HFFc6 (cell line): ENCODE measurements at regions not wholly inside any gene's neighbourhood (a gene's known extent, or its start where the extent isn't known, plus 50 kb on each side); places are given as distances from the start of the nearest gene placed in this dataset.

Experiments used
- DNase-seq: peaks from one replicate; pipeline ENCODE4 v3.0.0-alpha.2; 2018
- H3K27ac Mint-ChIP-seq: 2 replicates; pipeline ENCODE4 v1.8.0; 2020; ENCODE audit warnings: mild to moderate bottlenecking, mixed read lengths
- H3K27me3 Mint-ChIP-seq: 2 replicates; pipeline ENCODE4 v1.8.0; 2021; ENCODE audit warnings: mild to moderate bottlenecking, moderate library complexity, mixed read lengths; ENCODE audit not compliant: insufficient read depth
- H3K36me3 Mint-ChIP-seq: 2 replicates; pipeline ENCODE4 v1.8.0; 2021; ENCODE audit warnings: low read depth, mixed read lengths
- H3K4me1 Mint-ChIP-seq: 2 replicates; pipeline ENCODE4 v1.8.0; 2020; ENCODE audit warnings: low read depth, mixed read lengths
- H3K4me3 Mint-ChIP-seq: 2 replicates; pipeline ENCODE4 v1.8.0; 2020; ENCODE audit warnings: mild to moderate bottlenecking, moderate library complexity, mixed read lengths
- H3K9me3 Mint-ChIP-seq: 2 replicates; pipeline ENCODE4 v1.8.0; 2020; ENCODE audit warnings: mild to moderate bottlenecking, mixed read lengths
- TF ChIP-seq, protein P1 (sequence below): fragments of 200-600 bp; sonication (generic); IDR thresholded peaks from 2 replicates; pipeline ENCODE4 v1.5.0; 2021; ENCODE audit warnings: antibody characterized with exemption, mild to moderate bottlenecking

DNA sequence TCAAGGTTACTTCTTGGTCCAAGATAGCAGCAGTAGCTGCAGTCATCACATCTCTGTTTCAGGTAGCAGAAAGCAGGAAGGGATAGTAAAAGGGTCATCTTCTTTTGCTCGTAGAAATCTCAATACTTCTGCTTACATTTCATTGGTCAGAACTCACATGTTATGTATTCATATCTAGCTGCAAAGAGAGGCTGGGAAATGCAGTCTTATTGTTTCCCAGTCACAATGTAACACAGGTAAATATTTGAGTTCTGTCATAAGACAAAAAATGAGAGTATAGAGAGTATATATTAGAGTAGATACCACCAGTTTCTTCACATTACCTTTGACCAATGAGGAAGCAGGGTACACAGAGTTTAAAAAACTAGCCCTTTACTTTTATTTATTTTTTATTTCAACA, 132.4 kb upstream of the ITGA6 start:
- Mint-ChIP-seq H3K27ac (no peak overlapping the region), H3K27me3 (peaks cover 6% of the 10 kb centered on the region), H3K36me3 (no peaks in the 10 kb centered on the region), H3K9me3 (no peaks in the 10 kb centered on the region), H3K4me3 (no peak overlapping the region), H3K4me1 (peaks cover 24% of the 10 kb centered on the region)
- TF ChIP-seq, protein P1, sequence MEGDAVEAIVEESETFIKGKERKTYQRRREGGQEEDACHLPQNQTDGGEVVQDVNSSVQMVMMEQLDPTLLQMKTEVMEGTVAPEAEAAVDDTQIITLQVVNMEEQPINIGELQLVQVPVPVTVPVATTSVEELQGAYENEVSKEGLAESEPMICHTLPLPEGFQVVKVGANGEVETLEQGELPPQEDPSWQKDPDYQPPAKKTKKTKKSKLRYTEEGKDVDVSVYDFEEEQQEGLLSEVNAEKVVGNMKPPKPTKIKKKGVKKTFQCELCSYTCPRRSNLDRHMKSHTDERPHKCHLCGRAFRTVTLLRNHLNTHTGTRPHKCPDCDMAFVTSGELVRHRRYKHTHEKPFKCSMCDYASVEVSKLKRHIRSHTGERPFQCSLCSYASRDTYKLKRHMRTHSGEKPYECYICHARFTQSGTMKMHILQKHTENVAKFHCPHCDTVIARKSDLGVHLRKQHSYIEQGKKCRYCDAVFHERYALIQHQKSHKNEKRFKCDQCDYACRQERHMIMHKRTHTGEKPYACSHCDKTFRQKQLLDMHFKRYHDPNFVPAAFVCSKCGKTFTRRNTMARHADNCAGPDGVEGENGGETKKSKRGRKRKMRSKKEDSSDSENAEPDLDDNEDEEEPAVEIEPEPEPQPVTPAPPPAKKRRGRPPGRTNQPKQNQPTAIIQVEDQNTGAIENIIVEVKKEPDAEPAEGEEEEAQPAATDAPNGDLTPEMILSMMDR = no peak
- DNase-seq = no peak

DNA sequence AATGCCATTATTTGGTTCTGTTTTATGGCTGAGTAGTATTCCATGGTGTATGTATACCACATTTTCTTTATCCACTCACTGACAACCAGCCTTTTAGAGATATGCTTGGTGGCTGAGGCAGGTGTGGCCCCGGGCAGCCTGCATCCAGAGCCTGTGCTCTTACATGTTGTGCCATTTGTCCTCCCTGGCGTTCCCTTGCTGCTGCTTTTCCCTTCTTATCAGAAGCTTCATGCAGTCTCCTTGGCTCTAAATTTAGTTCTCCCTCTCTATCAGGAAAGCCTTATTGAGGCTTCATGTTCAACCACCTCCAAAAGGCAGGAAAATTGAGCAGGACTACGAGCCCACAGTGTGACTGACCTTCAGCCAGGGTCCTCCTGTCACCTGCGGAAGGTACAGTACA, 131.7 kb upstream of the ITGA6 start:
- Mint-ChIP-seq H3K9me3 (no peaks in the 10 kb centered on the region), H3K36me3 (no peaks in the 10 kb centered on the region), H3K4me3 (no peak overlapping the region), H3K27ac (no peak overlapping the region), H3K27me3 (peaks cover 6% of the 10 kb centered on the region), H3K4me1 (peaks cover 24% of the 10 kb centered on the region)
- DNase-seq = no peak
- TF ChIP-seq, protein P1 = no peak

DNA sequence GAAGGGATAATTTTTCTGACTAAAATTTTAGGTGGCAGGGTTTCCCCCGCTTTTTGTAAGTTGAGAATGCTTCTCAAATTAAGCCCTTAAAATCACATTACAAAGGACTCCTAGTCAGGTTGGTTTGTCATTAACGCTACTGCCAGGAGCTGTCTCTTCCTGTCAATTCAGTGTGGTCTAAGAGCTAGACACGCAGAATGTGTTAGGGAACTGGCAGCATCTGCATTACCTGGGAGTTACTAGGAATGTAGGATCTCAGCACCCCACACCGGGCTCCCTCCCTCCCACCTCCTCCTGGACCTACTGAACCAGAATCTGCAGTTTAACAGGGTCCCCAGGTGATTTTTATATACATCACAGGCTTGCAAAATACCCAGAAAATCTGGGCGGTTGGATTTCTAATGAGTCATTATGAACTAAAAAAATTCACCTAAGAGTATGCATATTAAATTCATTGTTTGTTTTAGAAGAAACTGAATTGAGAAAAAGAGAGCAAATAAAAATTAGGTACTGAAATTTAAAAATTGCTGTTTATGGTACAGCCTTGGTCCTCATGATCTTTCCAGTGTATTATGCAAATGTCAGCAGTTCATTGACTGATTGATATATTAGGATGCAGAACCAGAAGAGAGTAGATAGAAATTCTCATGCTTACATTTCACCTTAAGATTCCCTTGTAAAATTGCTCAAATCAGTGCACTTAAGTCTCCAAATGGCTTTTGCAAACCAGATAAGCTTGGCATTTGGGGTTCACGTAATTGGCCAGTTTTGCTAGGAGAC, 130.9 kb upstream of the ITGA6 start:
- Mint-ChIP-seq H3K36me3 (no peaks in the 10 kb centered on the region), H3K4me1 (peaks cover 24% of the 10 kb centered on the region), H3K4me3 (no peak overlapping the region), H3K9me3 (no peaks in the 10 kb centered on the region), H3K27ac (no peak overlapping the region), H3K27me3 (peaks cover 6% of the 10 kb centered on the region)
- TF ChIP-seq, protein P1 = no peak
- DNase-seq = no peak

DNA sequence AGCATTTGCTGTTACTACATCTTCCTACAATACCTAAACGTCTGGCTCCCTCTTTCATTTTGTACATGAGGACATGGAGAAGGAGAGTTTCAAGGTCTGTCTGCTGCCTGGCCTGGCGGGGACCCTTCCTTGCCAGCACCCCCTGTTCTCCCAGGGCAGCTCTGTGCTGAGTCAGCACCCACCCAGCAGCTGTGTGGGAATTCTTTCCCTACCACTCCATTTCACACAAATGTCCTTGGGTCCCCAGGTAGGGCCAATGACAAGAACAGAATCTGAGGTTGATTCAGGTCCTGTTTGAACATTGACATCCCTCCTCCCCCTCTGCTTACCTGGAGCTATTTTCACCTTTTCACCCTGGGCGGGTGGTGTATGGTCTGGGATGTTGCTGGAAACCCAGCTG, 129.9 kb upstream of the ITGA6 start:
- Mint-ChIP-seq H3K4me3 (no peak overlapping the region), H3K36me3 (no peaks in the 10 kb centered on the region), H3K9me3 (no peaks in the 10 kb centered on the region), H3K4me1 (peaks cover 24% of the 10 kb centered on the region), H3K27me3 (peaks cover 6% of the 10 kb centered on the region), H3K27ac (no peak overlapping the region)
- TF ChIP-seq, protein P1 = no peak
- no peak for DNase-seq

DNA sequence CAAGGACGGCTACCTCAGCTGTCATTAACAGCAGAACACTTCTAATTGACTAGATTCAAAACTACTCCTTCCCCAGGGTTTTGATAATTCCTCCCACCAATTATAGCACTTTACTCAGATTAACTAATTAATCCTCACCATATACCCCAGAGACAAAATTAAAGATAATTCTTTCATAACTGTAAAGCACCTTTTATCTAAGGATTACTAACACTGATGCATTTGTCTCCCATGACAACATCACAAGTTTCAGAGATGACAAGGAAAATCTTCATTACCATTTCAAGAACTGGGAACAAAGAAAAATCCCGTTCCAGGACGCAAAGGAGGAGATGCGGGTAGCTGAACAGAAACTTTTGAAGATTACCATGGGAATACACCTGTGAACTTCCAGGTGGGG, 129.4 kb upstream of the ITGA6 start:
- TF ChIP-seq, protein P1 = no peak
- Mint-ChIP-seq H3K27ac (no peak overlapping the region), H3K36me3 (no peaks in the 10 kb centered on the region), H3K4me3 (no peak overlapping the region), H3K4me1 (peaks cover 24% of the 10 kb centered on the region), H3K9me3 (no peaks in the 10 kb centered on the region), H3K27me3 (peaks cover 6% of the 10 kb centered on the region)
- DNase-seq = no peak
